ENCODE measurements at regions not wholly inside any gene's neighbourhood (a gene's known extent, or its start where the extent isn't known, plus 50 kb on each side); places are given as distances from the start of the nearest gene placed in this dataset.

DNA sequence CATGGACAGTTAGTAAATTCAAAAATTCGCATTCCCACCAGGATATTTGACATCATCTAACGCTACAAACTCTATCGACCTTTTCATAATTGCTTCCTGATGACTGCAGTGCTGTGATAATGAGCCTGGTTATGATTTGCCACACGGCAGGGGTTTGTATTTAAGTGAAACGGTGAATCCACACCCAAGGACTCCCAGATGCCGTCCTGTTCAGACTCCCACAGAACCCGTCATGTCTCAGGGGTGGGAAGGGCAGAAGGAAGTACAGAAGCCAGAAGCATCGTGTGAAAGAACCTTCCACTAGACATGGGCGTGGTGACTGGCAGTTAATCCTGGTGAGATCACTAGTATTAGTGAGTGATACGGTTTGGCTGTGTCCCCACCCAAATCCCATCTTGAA lies 91.2 kb upstream of the TMEM18 start:
- H3K4me1 ChIP-seq (ENCODE audit: control insufficient read depth in 5 of 5, insufficient read depth in 5 of 5, low read length in 5 of 5), result no peaks in the 10 kb centered on the region
- H3K27ac ChIP-seq (ENCODE audit: low read depth, low read length), result no peak overlapping the region
- H3K27me3 ChIP-seq (ENCODE audit: control insufficient read depth in 5 of 5, insufficient read depth in 4 of 5, low read length in 5 of 5), result peaks cover 0 to 6% (median 0%) of the 10 kb centered on the region in 5 donors

DNA sequence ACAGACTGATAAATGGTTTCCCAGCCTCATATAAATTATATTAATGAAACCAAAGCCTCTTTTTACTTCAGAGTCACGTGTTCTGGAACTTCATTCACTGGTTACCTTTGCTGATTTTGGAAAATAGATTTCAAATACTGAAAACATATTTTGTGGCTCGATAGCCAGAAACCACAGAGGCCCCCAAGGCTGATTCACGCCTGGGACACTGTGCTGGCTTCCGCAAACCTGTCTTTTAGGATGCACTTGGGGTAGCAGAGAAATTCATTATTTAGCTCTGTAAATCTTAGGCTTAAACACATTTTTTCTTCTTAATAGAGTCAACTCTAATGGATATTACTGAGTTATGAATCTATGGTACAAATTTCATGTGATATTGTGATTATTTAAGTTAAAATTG lies 90.7 kb upstream of the TMEM18 start:
- H3K27ac ChIP-seq (ENCODE audit: low read depth, low read length), result no peak overlapping the region
- H3K36me3 ChIP-seq (ENCODE audit: control insufficient read depth in 5 of 5, insufficient read depth in 5 of 5, low read length in 5 of 5), result no peaks in the 10 kb centered on the region
- no peak overlapping the region for H3K9ac ChIP-seq (ENCODE audit: low read length in 5 of 5)
- H3K27me3 ChIP-seq (ENCODE audit: control insufficient read depth in 5 of 5, insufficient read depth in 4 of 5, low read length in 5 of 5), result peaks cover 0 to 6% (median 0%) of the 10 kb centered on the region in 5 donors
- H3K9me3 ChIP-seq (ENCODE audit: control insufficient read depth in 5 of 5, low read length in 5 of 5), result peaks cover 0 to 4% (median 0%) of the 10 kb centered on the region in 5 donors
- H3K4me3 ChIP-seq (ENCODE audit: low read depth in 1 of 5, low read length in 5 of 5), result no peak overlapping the region
- H3K4me1 ChIP-seq (ENCODE audit: control insufficient read depth in 5 of 5, insufficient read depth in 5 of 5, low read length in 5 of 5), result no peaks in the 10 kb centered on the region

More for the DNA sequence above, 91.2 kb upstream of the TMEM18 start:
- Histone ChIP-seq H3K4me3 (ENCODE audit: low read depth in 1 of 5, low read length in 5 of 5) (no peak overlapping the region), H3K36me3 (ENCODE audit: control insufficient read depth in 5 of 5, insufficient read depth in 5 of 5, low read length in 5 of 5) (no peaks in the 10 kb centered on the region), H3K9me3 (ENCODE audit: control insufficient read depth in 5 of 5, low read length in 5 of 5) (peaks cover 0 to 4% (median 0%) of the 10 kb centered on the region in 5 donors), H3K9ac (ENCODE audit: low read length in 5 of 5) (no peak overlapping the region)

DNA sequence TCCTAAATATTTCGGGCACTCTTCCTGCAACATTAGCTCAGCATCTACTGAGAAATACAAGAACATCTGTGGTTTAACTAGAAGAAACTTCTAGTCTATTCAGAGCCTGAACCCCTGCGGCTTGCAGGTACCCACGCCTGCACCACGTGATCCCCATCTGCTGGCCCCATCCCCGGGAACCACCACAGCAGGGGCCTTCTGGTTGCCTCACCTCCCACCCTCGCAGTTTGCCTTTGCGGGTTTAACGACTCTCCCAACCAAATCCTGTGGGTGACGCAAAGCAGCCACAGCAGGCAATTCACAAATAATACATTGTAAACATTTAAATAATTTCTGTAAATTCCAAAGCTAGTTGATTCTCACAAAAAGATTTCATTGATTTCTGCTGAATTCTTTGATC lies 90.2 kb upstream of the TMEM18 start:
- H3K36me3 ChIP-seq (ENCODE audit: control insufficient read depth in 5 of 5, insufficient read depth in 5 of 5, low read length in 5 of 5), result no peaks in the 10 kb centered on the region
- no peaks in the 10 kb centered on the region for H3K4me1 ChIP-seq (ENCODE audit: control insufficient read depth in 5 of 5, insufficient read depth in 5 of 5, low read length in 5 of 5)
- H3K4me3 ChIP-seq (ENCODE audit: low read depth in 1 of 5, low read length in 5 of 5), result no peak overlapping the region
- H3K9ac ChIP-seq (ENCODE audit: low read length in 5 of 5), result no peak overlapping the region
- H3K27me3 ChIP-seq (ENCODE audit: control insufficient read depth in 5 of 5, insufficient read depth in 4 of 5, low read length in 5 of 5), result peaks cover 0 to 6% (median 0%) of the 10 kb centered on the region in 5 donors
- H3K27ac ChIP-seq (ENCODE audit: low read depth, low read length), result no peak overlapping the region
- H3K9me3 ChIP-seq (ENCODE audit: control insufficient read depth in 5 of 5, low read length in 5 of 5), result peaks cover 0 to 4% (median 0%) of the 10 kb centered on the region in 5 donors

DNA sequence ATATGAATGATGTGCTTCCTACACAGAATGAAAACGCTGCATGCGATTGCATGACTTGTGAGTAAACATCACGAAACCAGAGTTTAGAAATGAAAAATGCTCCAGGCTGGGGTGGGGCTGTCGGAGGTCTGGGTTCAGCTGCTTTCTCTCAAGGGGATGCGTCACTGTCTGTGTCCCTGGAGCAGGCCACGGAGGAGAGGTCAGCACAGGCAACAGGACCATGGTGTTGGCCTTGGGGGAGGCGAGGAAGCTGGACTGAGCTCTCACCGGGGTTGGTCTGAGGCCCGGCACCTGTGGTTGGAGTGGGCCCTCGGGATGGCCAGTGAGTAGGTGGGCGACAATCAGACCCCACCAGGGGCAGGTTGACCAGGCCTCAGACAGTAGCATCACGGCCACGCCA lies 89.0 kb upstream of the TMEM18 start:
- Histone ChIP-seq H3K27me3 (ENCODE audit: control insufficient read depth in 5 of 5, insufficient read depth in 4 of 5, low read length in 5 of 5) (peaks cover 0 to 2% (median 0%) of the 10 kb centered on the region in 5 donors), H3K4me1 (ENCODE audit: control insufficient read depth in 5 of 5, insufficient read depth in 5 of 5, low read length in 5 of 5) (no peaks in the 10 kb centered on the region), H3K36me3 (ENCODE audit: control insufficient read depth in 5 of 5, insufficient read depth in 5 of 5, low read length in 5 of 5) (no peaks in the 10 kb centered on the region), H3K27ac (ENCODE audit: low read depth, low read length) (no peak overlapping the region), H3K4me3 (ENCODE audit: low read depth in 1 of 5, low read length in 5 of 5) (no peak overlapping the region), H3K9ac (ENCODE audit: low read length in 5 of 5) (no peak overlapping the region), H3K9me3 (ENCODE audit: control insufficient read depth in 5 of 5, low read length in 5 of 5) (peaks cover 0 to 4% (median 0%) of the 10 kb centered on the region in 5 donors)

DNA sequence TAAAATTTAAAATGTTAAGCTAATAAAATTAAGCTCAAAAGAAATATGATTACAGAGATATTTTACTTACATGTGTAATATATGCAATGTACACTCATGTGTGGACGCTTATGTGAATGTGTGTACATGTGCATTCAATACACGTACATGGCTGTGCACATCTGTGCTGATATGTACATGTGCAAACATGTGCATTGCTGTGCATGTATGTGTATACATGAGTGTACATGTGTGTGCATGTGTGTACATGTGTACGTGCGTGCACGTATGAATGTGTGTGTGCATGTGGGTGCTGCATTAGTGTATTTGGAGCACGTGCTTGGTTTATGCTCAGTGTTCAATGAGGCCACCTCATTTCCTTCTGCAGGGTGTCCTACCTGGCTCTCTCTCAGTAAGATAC lies 88.2 kb upstream of the TMEM18 start:
- Histone ChIP-seq H3K9me3 (ENCODE audit: control insufficient read depth in 5 of 5, low read length in 5 of 5) (peaks cover 0 to 4% (median 0%) of the 10 kb centered on the region in 5 donors), H3K36me3 (ENCODE audit: control insufficient read depth in 5 of 5, insufficient read depth in 5 of 5, low read length in 5 of 5) (no peaks in the 10 kb centered on the region), H3K4me1 (ENCODE audit: control insufficient read depth in 5 of 5, insufficient read depth in 5 of 5, low read length in 5 of 5) (no peaks in the 10 kb centered on the region), H3K9ac (ENCODE audit: low read length in 5 of 5) (no peak overlapping the region), H3K27ac (ENCODE audit: low read depth, low read length) (no peak overlapping the region), H3K27me3 (ENCODE audit: control insufficient read depth in 5 of 5, insufficient read depth in 4 of 5, low read length in 5 of 5) (no peaks in the 10 kb centered on the region), H3K4me3 (ENCODE audit: low read depth in 1 of 5, low read length in 5 of 5) (no peak overlapping the region)

DNA sequence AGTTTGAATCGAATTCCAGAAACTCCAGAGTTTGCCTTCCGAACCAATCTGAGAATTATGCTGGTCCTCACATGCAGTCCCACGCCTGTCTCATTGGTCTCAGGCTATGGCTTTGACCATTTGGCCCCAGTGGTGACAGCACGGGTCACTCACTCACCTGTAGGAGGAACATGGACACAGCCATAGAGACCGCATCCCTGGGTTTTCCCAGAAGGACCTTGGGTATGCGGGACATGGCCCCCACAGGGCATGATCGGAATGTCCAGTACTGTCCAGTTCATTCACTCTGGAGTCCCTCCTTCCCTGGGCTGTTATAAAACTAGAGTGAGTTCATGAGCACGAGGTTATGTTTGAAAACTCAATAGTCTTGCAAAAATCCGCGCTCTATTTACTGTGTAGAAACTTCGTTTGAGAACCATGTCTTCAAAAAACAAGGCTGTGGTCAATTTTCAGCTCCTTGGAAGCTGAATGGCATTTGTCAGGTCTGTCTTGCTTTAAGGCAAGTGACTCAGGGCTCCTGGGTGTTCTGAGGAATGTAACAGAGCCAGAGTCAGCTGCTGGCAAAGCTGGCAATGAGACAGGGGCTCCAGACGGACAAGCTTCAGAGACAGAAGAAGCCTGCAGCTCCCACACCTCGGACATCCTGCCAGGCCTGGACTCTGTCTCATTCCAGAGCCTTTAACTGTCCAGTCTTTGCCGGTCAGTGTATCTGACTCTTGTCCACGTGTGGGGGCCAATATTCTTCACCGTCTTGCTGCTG lies 86.7 kb upstream of the TMEM18 start:
- Histone ChIP-seq H3K27ac (ENCODE audit: low read depth, low read length) (no peak overlapping the region), H3K4me3 (ENCODE audit: low read depth in 1 of 5, low read length in 5 of 5) (no peak overlapping the region), H3K36me3 (ENCODE audit: control insufficient read depth in 5 of 5, insufficient read depth in 5 of 5, low read length in 5 of 5) (no peaks in the 10 kb centered on the region), H3K4me1 (ENCODE audit: control insufficient read depth in 5 of 5, insufficient read depth in 5 of 5, low read length in 5 of 5) (no peaks in the 10 kb centered on the region), H3K27me3 (ENCODE audit: control insufficient read depth in 5 of 5, insufficient read depth in 4 of 5, low read length in 5 of 5) (no peaks in the 10 kb centered on the region), H3K9me3 (ENCODE audit: control insufficient read depth in 5 of 5, low read length in 5 of 5) (peaks cover 0 to 4% (median 0%) of the 10 kb centered on the region in 5 donors), H3K9ac (ENCODE audit: low read length in 5 of 5) (no peak overlapping the region)

DNA sequence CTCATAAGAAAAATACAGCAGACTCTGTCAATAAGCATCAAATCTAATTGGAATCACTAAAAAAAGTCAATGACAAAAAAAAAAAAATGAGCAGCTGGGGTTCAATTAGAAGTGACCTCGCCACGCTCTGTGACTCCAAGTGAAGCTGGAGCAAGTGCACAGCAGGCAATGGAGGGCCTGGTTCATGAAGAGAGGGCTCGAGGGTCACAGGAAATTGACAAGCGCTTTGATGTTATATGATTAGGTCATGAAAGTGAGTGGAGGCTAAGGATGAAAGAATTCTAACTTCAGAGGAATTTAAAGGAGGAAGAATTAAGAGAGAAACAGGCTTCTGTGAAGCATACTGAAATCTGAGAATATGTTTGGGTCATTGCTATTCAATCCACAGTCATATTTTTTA lies 85.4 kb upstream of the TMEM18 start:
- Histone ChIP-seq H3K27ac (ENCODE audit: low read depth, low read length) (no peak overlapping the region), H3K36me3 (ENCODE audit: control insufficient read depth in 5 of 5, insufficient read depth in 5 of 5, low read length in 5 of 5) (no peaks in the 10 kb centered on the region), H3K4me3 (ENCODE audit: low read depth in 1 of 5, low read length in 5 of 5) (no peak overlapping the region), H3K27me3 (ENCODE audit: control insufficient read depth in 5 of 5, insufficient read depth in 4 of 5, low read length in 5 of 5) (no peaks in the 10 kb centered on the region), H3K4me1 (ENCODE audit: control insufficient read depth in 5 of 5, insufficient read depth in 5 of 5, low read length in 5 of 5) (no peaks in the 10 kb centered on the region), H3K9me3 (ENCODE audit: control insufficient read depth in 5 of 5, low read length in 5 of 5) (no peaks in the 10 kb centered on the region), H3K9ac (ENCODE audit: low read length in 5 of 5) (no peak overlapping the region)

DNA sequence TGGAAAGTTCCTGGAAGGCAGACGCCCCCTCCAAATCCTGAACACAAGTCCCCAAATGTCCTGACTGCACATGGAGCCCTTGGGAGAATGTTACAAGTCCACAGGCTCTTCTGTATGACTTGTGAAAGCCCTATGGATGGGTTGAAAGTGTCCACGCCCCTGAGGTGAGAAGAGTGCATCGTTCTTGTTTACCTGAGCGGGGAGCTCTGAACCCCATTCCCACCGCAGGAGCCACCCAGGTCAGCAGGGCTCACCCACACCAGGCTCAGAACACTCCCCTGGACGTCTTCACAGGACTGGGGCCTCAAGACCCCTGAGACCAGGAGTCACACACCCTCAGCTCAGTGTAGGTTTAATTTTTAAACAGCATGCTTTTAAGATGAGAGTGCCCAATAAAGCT lies 84.2 kb upstream of the TMEM18 start:
- H3K27me3 ChIP-seq (ENCODE audit: control insufficient read depth in 5 of 5, insufficient read depth in 4 of 5, low read length in 5 of 5), result no peaks in the 10 kb centered on the region
- no peaks in the 10 kb centered on the region for H3K4me1 ChIP-seq (ENCODE audit: control insufficient read depth in 5 of 5, insufficient read depth in 5 of 5, low read length in 5 of 5)
- no peaks in the 10 kb centered on the region for H3K9me3 ChIP-seq (ENCODE audit: control insufficient read depth in 5 of 5, low read length in 5 of 5)
- no peak overlapping the region for H3K27ac ChIP-seq (ENCODE audit: low read depth, low read length)
- H3K4me3 ChIP-seq (ENCODE audit: low read depth in 1 of 5, low read length in 5 of 5), result no peak overlapping the region
- no peaks in the 10 kb centered on the region for H3K36me3 ChIP-seq (ENCODE audit: control insufficient read depth in 5 of 5, insufficient read depth in 5 of 5, low read length in 5 of 5)
- no peak overlapping the region for H3K9ac ChIP-seq (ENCODE audit: low read length in 5 of 5)

DNA sequence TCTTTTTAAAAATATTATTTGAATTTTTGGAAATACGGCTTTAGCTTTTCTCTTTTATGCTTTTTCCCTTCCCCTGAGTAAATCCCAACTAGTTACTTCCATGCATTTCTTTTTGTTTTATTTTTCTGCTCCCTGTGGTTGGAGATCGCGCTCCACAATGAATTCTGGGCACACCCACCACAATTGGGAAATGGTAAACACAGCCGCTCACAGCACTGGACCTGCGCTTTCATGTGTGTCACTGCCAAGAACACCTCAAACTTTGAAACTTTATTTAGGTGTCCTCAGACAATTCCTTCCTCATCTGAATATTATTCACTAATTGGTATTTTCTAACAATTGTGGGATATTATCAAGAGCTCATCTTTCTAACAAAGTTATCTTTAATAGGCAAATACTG lies 82.8 kb upstream of the TMEM18 start:
- H3K27me3 ChIP-seq (ENCODE audit: control insufficient read depth in 5 of 5, insufficient read depth in 4 of 5, low read length in 5 of 5), result no peaks in the 10 kb centered on the region
- H3K9ac ChIP-seq (ENCODE audit: low read length in 5 of 5), result no peak overlapping the region
- no peak overlapping the region for H3K27ac ChIP-seq (ENCODE audit: low read depth, low read length)
- no peaks in the 10 kb centered on the region for H3K4me1 ChIP-seq (ENCODE audit: control insufficient read depth in 5 of 5, insufficient read depth in 5 of 5, low read length in 5 of 5)
- H3K36me3 ChIP-seq (ENCODE audit: control insufficient read depth in 5 of 5, insufficient read depth in 5 of 5, low read length in 5 of 5), result no peaks in the 10 kb centered on the region
- H3K4me3 ChIP-seq (ENCODE audit: low read depth in 1 of 5, low read length in 5 of 5), result no peak overlapping the region
- no peaks in the 10 kb centered on the region for H3K9me3 ChIP-seq (ENCODE audit: control insufficient read depth in 5 of 5, low read length in 5 of 5)

DNA sequence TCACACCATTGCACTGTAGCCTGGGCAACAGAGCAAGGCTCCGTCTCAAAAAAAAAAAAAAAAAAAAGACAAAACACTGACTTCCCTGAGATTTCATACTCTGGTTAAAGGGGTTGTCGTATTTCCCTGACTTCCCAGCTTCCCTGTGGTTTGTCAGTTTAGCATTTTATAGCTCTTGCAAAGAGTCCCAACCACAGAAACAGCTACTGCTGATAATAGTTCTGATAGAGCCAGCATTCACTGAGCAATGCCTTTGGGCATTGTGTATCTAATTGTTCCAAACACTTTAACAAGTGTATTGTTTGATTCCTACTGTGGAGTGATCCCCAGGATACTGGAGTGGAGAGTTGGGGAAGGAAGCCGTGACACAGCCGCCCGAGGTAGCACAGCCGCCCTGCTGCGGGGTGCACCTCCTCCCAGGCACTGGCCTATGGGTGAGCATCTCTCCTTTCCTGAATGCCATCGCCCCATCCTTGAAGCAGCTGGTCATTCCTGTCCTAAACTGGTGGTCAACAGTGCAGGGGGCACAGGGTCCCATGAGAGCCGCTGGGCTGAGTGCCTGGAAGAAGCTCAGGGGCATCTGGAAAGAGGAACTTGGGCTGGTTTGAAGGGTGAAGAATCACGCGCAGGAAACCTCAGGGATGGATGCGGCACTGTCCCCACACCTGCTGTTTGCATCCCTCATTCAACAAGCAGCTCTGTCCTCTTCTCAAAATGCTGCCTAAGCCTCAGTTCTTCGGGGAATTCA lies 81.0 kb upstream of the TMEM18 start:
- no peaks in the 10 kb centered on the region for H3K36me3 ChIP-seq (ENCODE audit: control insufficient read depth in 5 of 5, insufficient read depth in 5 of 5, low read length in 5 of 5)
- no peaks in the 10 kb centered on the region for H3K9me3 ChIP-seq (ENCODE audit: control insufficient read depth in 5 of 5, low read length in 5 of 5)
- no peak overlapping the region for H3K27ac ChIP-seq (ENCODE audit: low read depth, low read length)
- H3K4me1 ChIP-seq (ENCODE audit: control insufficient read depth in 5 of 5, insufficient read depth in 5 of 5, low read length in 5 of 5), result no peaks in the 10 kb centered on the region
- H3K4me3 ChIP-seq (ENCODE audit: low read depth in 1 of 5, low read length in 5 of 5), result no peak overlapping the region
- no peak overlapping the region for H3K9ac ChIP-seq (ENCODE audit: low read length in 5 of 5)
- peaks cover 0 to under 1% (median 0%) of the 10 kb centered on the region in 5 donors for H3K27me3 ChIP-seq (ENCODE audit: control insufficient read depth in 5 of 5, insufficient read depth in 4 of 5, low read length in 5 of 5)

Data from subcutaneous abdominal adipose tissue (tissue), 5 donors.